Mesothelial cell of epicardium (in vitro differentiated cells): ENCODE measurements at regions not wholly inside any gene's neighbourhood (a gene's known extent, or its start where the extent isn't known, plus 50 kb on each side); places are given as distances from the start of the nearest gene placed in this dataset.

Source experiments
- DNase-seq, 2 experiments: peaks; one replicate each; pipeline ENCODE4 v3.0.0; 2021; ENCODE audit warnings: low spot score in 2 of 2; ENCODE audit not compliant: unreplicated experiment in 2 of 2
- H3K27ac Mint-ChIP-seq: 2 replicates; pipeline ENCODE4 v1.8.0; 2021; ENCODE audit warnings: mixed read lengths
- H3K27me3 Mint-ChIP-seq: 2 replicates; pipeline ENCODE4 v1.8.0; 2021; ENCODE audit warnings: low read depth, mixed read lengths
- H3K36me3 Mint-ChIP-seq: 2 replicates; pipeline ENCODE4 v1.8.0; 2021; ENCODE audit warnings: mixed read lengths
- H3K4me1 Mint-ChIP-seq: 2 replicates; pipeline ENCODE4 v1.8.0; 2021; ENCODE audit warnings: mixed read lengths
- H3K4me3 Mint-ChIP-seq: 2 replicates; pipeline ENCODE4 v1.8.0; 2021; ENCODE audit warnings: mild to moderate bottlenecking, moderate library complexity, mixed read lengths
- H3K9me3 Mint-ChIP-seq: 2 replicates; pipeline ENCODE4 v1.8.0; 2021; ENCODE audit warnings: mixed read lengths
- TF ChIP-seq, protein P1 (sequence below): fragments of 200-600 bp; sonication (generic); IDR thresholded peaks from one replicate; pipeline ENCODE4 v1.5.0; 2021; ENCODE audit warnings: antibody characterized with exemption; ENCODE audit not compliant: unreplicated experiment

DNA sequence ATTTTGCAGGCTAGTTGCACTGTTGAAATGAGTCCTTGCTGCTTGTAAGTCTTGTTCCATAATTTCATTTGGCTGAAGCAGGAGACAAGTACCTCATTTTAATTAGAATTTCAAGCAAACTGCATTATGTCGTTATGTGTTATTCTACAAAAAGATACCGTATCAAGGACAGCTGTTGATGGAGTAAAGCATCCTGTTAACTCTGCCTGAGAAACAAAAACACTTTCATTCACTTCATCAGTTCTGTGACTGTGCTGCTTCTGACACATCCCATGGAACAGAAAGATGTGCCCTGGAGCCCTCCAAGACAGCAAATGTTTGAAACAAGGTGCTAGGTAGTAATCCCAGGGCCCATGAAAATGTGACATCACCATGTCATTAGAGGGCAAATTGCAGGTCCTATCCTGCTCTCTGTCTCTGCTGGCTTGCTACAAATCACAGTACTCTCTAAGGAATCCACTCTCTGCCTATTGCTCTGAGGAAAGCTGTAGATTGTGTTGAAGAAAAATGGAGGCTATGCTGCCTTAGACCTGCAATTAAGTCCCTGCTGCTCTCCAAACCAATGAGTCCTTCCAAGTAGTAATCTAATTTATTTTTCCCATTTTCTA, 209.7 kb upstream of the PARD3B start:
- no peak overlapping the region for H3K4me3 Mint-ChIP-seq
- no peak for DNase-seq
- TF ChIP-seq, protein P1, sequence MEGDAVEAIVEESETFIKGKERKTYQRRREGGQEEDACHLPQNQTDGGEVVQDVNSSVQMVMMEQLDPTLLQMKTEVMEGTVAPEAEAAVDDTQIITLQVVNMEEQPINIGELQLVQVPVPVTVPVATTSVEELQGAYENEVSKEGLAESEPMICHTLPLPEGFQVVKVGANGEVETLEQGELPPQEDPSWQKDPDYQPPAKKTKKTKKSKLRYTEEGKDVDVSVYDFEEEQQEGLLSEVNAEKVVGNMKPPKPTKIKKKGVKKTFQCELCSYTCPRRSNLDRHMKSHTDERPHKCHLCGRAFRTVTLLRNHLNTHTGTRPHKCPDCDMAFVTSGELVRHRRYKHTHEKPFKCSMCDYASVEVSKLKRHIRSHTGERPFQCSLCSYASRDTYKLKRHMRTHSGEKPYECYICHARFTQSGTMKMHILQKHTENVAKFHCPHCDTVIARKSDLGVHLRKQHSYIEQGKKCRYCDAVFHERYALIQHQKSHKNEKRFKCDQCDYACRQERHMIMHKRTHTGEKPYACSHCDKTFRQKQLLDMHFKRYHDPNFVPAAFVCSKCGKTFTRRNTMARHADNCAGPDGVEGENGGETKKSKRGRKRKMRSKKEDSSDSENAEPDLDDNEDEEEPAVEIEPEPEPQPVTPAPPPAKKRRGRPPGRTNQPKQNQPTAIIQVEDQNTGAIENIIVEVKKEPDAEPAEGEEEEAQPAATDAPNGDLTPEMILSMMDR, result no peak
- peaks cover 5% of the 10 kb centered on the region for H3K9me3 Mint-ChIP-seq
- H3K27ac Mint-ChIP-seq, result no peak overlapping the region
- H3K36me3 Mint-ChIP-seq, result no peaks in the 10 kb centered on the region
- H3K27me3 Mint-ChIP-seq, result peaks cover 4% of the 10 kb centered on the region
- H3K4me1 Mint-ChIP-seq, result peaks cover 13% of the 10 kb centered on the region

DNA sequence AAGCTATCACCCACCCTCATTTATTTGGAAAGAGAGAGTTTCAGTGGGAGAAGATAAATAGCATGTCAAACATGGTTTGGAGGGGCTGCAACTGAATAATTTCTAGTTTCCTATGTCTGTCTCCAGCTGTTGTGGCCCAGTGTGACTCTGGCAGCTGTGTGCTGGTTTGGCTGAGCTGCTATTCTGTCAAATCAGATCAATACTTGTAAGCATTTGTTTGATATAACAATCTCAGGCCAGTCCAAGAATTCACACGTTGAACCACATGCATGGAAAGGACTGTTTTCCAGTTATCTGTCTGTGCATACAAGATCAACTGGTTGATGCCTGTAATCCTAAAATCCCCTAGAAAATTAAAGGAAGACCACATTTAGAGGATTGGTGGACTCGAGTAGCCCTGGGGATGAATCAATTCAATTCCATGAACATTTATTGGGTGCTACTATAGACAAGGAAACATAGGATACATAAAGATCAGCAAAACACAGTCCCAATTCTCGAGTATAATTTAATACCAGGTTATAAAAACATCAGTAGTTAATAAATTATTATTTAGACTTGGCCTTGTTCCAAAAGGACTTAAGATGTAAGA, 209.0 kb upstream of the PARD3B start:
- TF ChIP-seq, protein P1, result no peak
- peaks cover 4% of the 10 kb centered on the region for H3K27me3 Mint-ChIP-seq
- no peaks in the 10 kb centered on the region for H3K36me3 Mint-ChIP-seq
- H3K4me3 Mint-ChIP-seq, result no peak overlapping the region
- H3K9me3 Mint-ChIP-seq, result peaks cover 5% of the 10 kb centered on the region
- H3K27ac Mint-ChIP-seq, result no peak overlapping the region
- H3K4me1 Mint-ChIP-seq, result peaks cover 13% of the 10 kb centered on the region
- no peak for DNase-seq

DNA sequence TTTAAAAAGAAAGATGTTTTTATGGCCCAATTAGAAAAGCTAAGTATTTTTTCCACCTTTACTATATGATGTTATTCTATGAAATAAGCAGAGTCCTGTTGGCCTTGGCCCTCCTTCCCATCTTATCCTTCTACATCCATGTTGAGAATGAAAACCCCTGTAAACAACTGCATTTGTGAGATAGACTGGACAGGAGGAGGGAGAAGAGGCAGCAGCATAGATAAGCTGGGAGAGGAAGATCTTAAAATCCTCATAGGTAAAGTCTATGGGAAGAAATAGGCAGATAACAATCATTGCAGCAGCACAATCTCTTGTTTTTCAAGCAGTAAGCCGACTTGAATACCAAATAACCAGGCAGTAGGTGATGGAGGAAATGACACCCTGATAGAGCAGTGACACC, 207.6 kb upstream of the PARD3B start:
- no peak for DNase-seq
- H3K4me3 Mint-ChIP-seq, result no peak overlapping the region
- H3K36me3 Mint-ChIP-seq, result no peaks in the 10 kb centered on the region
- peaks cover 5% of the 10 kb centered on the region for H3K9me3 Mint-ChIP-seq
- peaks cover 13% of the 10 kb centered on the region for H3K4me1 Mint-ChIP-seq
- peaks cover 4% of the 10 kb centered on the region for H3K27me3 Mint-ChIP-seq
- TF ChIP-seq, protein P1, result no peak
- no peak overlapping the region for H3K27ac Mint-ChIP-seq

DNA sequence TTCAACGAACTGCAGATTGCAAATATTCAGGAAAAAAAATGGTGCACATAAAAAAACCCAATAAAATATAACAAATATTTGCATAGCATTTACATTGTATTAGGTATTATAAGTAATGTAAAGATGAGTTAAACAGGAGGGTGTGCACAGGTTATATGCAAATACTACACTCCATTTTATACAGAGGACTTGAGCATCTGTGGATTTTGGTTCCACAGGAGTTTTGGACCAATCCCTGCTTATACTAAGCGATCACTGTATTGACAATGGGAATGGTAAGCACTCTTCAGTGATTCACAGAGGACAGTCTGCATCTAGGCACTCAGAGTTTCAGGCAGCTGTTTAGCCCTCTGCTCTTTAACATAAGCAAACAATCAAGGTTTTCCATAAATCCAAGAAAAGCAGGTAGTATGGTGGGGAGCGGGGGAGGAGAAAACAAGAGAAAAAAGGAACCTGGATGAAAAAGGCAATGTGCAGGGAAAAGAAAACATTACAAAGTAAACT, 206.0 kb upstream of the PARD3B start:
- Mint-ChIP-seq H3K36me3 (no peaks in the 10 kb centered on the region), H3K27ac (no peak overlapping the region), H3K27me3 (peaks cover 7% of the 10 kb centered on the region), H3K4me1 (peaks cover 13% of the 10 kb centered on the region), H3K9me3 (peaks cover 6% of the 10 kb centered on the region), H3K4me3 (no peak overlapping the region)
- no peak for DNase-seq
- TF ChIP-seq, protein P1, result no peak

DNA sequence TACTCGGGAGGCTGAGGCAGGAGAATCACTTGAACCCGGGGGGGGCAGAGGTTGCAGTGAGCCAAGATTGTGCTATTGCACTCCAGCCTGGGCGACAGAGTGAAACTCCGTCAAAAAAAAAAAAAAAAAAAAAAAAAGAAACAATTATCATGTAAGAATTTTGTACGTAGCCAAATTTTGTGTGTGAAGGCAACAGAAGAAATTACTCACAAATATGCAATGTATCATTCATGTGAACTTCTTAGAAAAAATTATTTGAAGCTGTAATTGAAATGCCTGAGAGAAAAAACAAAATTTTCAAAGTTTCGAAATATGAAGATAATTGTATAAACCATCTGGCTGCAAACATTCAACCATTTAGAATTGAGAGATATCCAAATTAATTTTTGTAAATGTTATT, 204.8 kb upstream of the PARD3B start:
- no peak overlapping the region for H3K27ac Mint-ChIP-seq
- H3K27me3 Mint-ChIP-seq, result peaks cover 7% of the 10 kb centered on the region
- TF ChIP-seq, protein P1, result no peak
- H3K36me3 Mint-ChIP-seq, result no peaks in the 10 kb centered on the region
- no peak for DNase-seq
- peaks cover 14% of the 10 kb centered on the region for H3K9me3 Mint-ChIP-seq
- peaks cover 12% of the 10 kb centered on the region for H3K4me1 Mint-ChIP-seq
- H3K4me3 Mint-ChIP-seq, result no peak overlapping the region
